ENCODE measurements at regions not wholly inside any gene's neighbourhood (a gene's known extent, or its start where the extent isn't known, plus 50 kb on each side); places are given as distances from the start of the nearest gene placed in this dataset.

DNA sequence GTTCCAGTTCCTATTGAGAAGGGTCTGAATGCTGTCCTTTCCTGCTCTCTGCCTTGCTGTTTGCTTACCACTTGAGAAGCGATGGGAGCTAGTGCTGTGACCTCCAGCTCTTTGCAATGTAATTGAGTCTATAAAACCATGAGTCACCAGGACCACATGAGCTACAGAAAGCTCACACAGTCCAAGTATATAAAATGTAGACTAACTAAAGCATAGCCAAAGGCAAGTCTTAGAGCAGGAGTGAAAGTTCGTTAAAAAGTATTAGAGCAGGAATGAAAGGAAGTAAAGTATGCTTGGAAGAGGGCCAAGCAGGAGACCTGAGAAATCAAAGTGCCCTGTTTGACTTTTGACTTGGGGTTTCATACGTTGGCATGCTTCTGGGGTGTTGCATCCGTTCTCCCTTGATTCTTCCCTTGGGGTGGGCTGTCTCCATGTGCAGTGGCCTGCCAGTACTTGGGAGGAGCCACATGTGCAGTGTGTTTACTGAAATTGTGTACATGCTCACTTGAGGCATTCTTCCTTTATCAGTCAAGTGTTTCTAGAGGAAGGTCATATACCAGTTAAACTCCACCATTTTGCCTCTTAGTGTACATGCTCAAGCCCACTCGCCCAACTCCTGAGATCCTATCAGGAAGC is 71.3 kb upstream of the KIT start:
- H3K4me1 ChIP-seq (ENCODE audit: control insufficient read depth in 1 of 2, extremely low read depth in 1 of 2, insufficient read depth in 2 of 2, low read length in 2 of 2): no peaks in the 10 kb centered on the region
- Mint-ChIP-seq H3K36me3 (no peaks in the 10 kb centered on the region), H3K4me1 (no peaks in the 10 kb centered on the region), H3K27me3 (peaks cover 4 to 5% of the 10 kb centered on the region in 2 donors), H3K27ac (no peak overlapping the region), H3K4me3 (no peak overlapping the region), H3K9me3 (no peaks in the 10 kb centered on the region)
- H3K27me3 ChIP-seq (replicated peaks in 1 of 2; ENCODE audit: control insufficient read depth in 2 of 2, extremely low read depth in 1 of 2, insufficient read depth in 2 of 2, low read length in 1 of 2): no peaks in the 10 kb centered on the region
- H3K9me3 ChIP-seq: no peaks in the 10 kb centered on the region
- POLR2A ChIA-PET: no interaction called here
- 71% methylated on average over 1 of the region's 5 CpGs for WGBS (ENCODE audit: insufficient coverage)
- ATAC-seq (replicated peaks in 1 of 4) (no peak), DNase-seq (no peak)
- no peak overlapping the region for H3K4me3 ChIP-seq (ENCODE audit: control insufficient read depth in 1 of 2, extremely low read depth in 1 of 2, low read length in 1 of 2)
- H3K36me3 ChIP-seq (ENCODE audit: control insufficient read depth in 2 of 2, extremely low read depth in 1 of 2, insufficient read depth in 1 of 2, low read length in 1 of 2): no peaks in the 10 kb centered on the region
- no peak overlapping the region for H3K27ac ChIP-seq (ENCODE audit: low read length)
- CTCF ChIA-PET: no interaction called here

DNA sequence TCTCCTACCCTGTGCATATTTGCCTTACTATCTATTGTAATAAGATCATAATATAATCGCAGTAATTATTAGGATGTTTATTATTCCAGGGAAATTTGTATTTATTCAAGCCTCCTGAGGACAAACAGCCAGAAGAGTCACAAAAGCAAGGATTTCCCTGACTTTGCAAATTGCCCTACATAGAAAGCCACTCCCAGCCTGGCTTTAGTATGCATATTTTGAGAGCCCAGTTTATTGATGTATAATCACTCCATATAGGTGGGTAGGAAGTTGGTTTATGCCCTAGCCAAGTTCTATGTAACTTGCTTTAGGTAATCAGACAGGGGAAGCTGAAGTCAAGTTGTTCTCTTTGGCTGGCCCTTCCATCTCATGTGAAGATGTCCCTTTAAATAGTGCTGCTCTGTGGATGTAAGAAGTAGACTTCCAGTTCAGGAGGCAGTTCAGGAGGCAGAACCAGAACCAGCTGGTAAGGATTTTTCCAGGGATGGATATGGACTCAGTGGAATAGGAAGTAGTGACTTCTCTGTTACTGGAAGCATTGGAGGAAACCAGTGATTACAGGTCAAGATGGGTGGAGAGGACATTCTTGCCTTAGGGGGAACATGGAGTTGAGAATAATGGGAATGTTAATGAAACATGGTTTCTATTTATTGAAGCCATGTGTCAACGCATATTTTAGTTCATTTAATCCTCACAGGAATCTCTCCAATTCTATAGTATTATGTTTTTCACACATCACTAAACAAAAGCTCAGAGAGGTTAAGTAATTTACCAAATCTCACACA is 70.5 kb upstream of the KIT start:
- H3K27ac Mint-ChIP-seq: no peak overlapping the region
- Histone ChIP-seq H3K9me3 (no peaks in the 10 kb centered on the region), H3K27ac (ENCODE audit: low read length) (no peak overlapping the region), H3K36me3 (ENCODE audit: control insufficient read depth in 2 of 2, extremely low read depth in 1 of 2, insufficient read depth in 1 of 2, low read length in 1 of 2) (no peaks in the 10 kb centered on the region), H3K27me3 (replicated peaks in 1 of 2; ENCODE audit: control insufficient read depth in 2 of 2, extremely low read depth in 1 of 2, insufficient read depth in 2 of 2, low read length in 1 of 2) (no peaks in the 10 kb centered on the region), H3K4me1 (ENCODE audit: control insufficient read depth in 1 of 2, extremely low read depth in 1 of 2, insufficient read depth in 2 of 2, low read length in 2 of 2) (no peaks in the 10 kb centered on the region), H3K4me3 (ENCODE audit: control insufficient read depth in 1 of 2, extremely low read depth in 1 of 2, low read length in 1 of 2) (no peak overlapping the region)
- ATAC-seq (replicated peaks in 1 of 4) (no peak), DNase-seq (no peak)
- H3K9me3 Mint-ChIP-seq: no peaks in the 10 kb centered on the region
- no peaks in the 10 kb centered on the region for H3K36me3 Mint-ChIP-seq
- H3K4me1 Mint-ChIP-seq: no peaks in the 10 kb centered on the region
- CTCF ChIA-PET: no interaction called here
- H3K27me3 Mint-ChIP-seq: peaks cover 4 to 5% of the 10 kb centered on the region in 2 donors
- WGBS (ENCODE audit: insufficient coverage): no CpG with 5 or more reads among the region's 2 CpGs
- POLR2A ChIA-PET: no interaction called here
- no peak overlapping the region for H3K4me3 Mint-ChIP-seq

- Histone ChIP-seq H3K27ac (ENCODE audit: low read length) (no peak overlapping the region), H3K9me3 (no peaks in the 10 kb centered on the region), H3K4me3 (ENCODE audit: control insufficient read depth in 1 of 2, extremely low read depth in 1 of 2, low read length in 1 of 2) (no peak overlapping the region), H3K36me3 (ENCODE audit: control insufficient read depth in 2 of 2, extremely low read depth in 1 of 2, insufficient read depth in 1 of 2, low read length in 1 of 2) (no peaks in the 10 kb centered on the region), H3K27me3 (replicated peaks in 1 of 2; ENCODE audit: control insufficient read depth in 2 of 2, extremely low read depth in 1 of 2, insufficient read depth in 2 of 2, low read length in 1 of 2) (no peaks in the 10 kb centered on the region), H3K4me1 (ENCODE audit: control insufficient read depth in 1 of 2, extremely low read depth in 1 of 2, insufficient read depth in 2 of 2, low read length in 2 of 2) (no peaks in the 10 kb centered on the region)
- Mint-ChIP-seq H3K4me3 (no peak overlapping the region), H3K9me3 (no peaks in the 10 kb centered on the region), H3K36me3 (no peaks in the 10 kb centered on the region), H3K4me1 (no peaks in the 10 kb centered on the region), H3K27me3 (peaks cover 4 to 5% of the 10 kb centered on the region in 2 donors), H3K27ac (no peak overlapping the region)
- POLR2A ChIA-PET: no interaction called here
- 88% methylated on average over 1 of the region's 4 CpGs for WGBS (ENCODE audit: insufficient coverage)
- no peak for ATAC-seq (replicated peaks in 1 of 4)
- CTCF ChIA-PET: no interaction called here
- no peak for DNase-seq
Measured at GRCh38 chr4:54588404-54588803, 69.4 kb upstream of the KIT start.

- H3K4me3 Mint-ChIP-seq: no peak overlapping the region
- H3K27ac ChIP-seq (ENCODE audit: low read length): no peak overlapping the region
- H3K27me3 ChIP-seq (replicated peaks in 1 of 2; ENCODE audit: control insufficient read depth in 2 of 2, extremely low read depth in 1 of 2, insufficient read depth in 2 of 2, low read length in 1 of 2): no peaks in the 10 kb centered on the region
- POLR2A ChIA-PET: no interaction called here
- CTCF ChIA-PET: no interaction called here
- no CpG with 5 or more reads among the region's 2 CpGs for WGBS (ENCODE audit: insufficient coverage)
- H3K27ac Mint-ChIP-seq: no peak overlapping the region
- H3K36me3 ChIP-seq (ENCODE audit: control insufficient read depth in 2 of 2, extremely low read depth in 1 of 2, insufficient read depth in 1 of 2, low read length in 1 of 2): no peaks in the 10 kb centered on the region
- ATAC-seq (replicated peaks in 1 of 4) (no peak), DNase-seq (no peak)
- H3K9me3 Mint-ChIP-seq: peaks cover 0 to 4% (median 4%) of the 10 kb centered on the region in 3 donors
- no peaks in the 10 kb centered on the region for H3K9me3 ChIP-seq
- no peaks in the 10 kb centered on the region for H3K4me1 Mint-ChIP-seq
- H3K27me3 Mint-ChIP-seq: peaks cover 5 to 7% of the 10 kb centered on the region in 2 donors
- no peak overlapping the region for H3K4me3 ChIP-seq (ENCODE audit: control insufficient read depth in 1 of 2, extremely low read depth in 1 of 2, low read length in 1 of 2)
- no peaks in the 10 kb centered on the region for H3K36me3 Mint-ChIP-seq
- H3K4me1 ChIP-seq (ENCODE audit: control insufficient read depth in 1 of 2, extremely low read depth in 1 of 2, insufficient read depth in 2 of 2, low read length in 2 of 2): no peaks in the 10 kb centered on the region
Measured at GRCh38 chr4:54589586-54589985, 68.2 kb upstream of the KIT start.

DNA sequence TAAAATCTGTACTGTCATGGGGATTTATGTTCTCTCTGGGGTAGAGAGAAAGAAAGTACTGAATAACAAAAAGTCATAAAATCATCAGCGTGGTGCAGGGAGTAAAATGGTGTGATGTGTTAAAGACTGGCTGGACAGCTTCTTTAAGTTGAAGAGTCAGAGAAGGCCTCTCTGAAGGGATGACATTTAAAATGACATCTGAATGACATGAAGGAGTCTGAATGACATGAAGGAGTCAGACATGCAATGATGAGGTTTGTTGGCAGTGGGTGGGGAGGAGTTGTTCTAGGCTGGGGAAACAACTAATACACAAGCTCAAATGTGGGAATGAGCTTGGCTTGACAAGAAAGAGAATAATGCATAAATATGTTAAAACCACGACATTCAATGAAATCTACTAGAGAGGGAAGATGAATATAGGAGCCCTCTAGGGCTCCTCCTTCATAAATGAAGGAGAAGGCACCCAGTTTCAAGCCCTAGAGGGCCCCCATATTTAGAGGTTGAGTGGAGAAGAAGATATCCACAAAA is 63.9 kb upstream of the KIT start:
- CTCF ChIA-PET: interaction anchor here in 1 of 2 donors (0.6 kb wide), 1 partner anchor 421 kb away, joined by 3 read pairs; no protein-coding TSS in a partner anchor
- H3K27ac Mint-ChIP-seq: no peak overlapping the region
- ATAC-seq (replicated peaks in 1 of 4): no peak

DNA sequence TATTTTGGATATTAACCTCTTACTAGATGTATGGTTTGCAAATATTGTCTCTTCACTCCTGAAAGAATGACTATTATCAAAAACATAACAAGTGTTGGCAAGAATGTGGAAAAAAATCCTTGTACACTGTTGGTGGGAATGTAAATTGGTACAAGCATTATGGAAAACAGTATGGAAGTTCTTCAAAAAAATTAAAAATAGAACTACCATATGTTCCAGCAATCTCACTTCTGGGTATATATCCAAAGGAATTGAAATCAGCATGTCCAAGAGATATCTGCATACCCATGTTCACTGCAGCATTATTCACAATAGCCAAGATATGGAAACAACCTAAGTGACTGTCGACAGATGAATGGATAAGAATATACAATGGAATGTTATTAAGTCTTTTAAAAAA is 61.6 kb upstream of the KIT start:
- ChIA-PET CTCF (no interaction called here), POLR2A (no interaction called here)
- H3K27ac ChIP-seq (ENCODE audit: low read length): no peak overlapping the region
- DNase-seq (no peak), ATAC-seq (replicated peaks in 1 of 4) (no peak)
- H3K4me1 Mint-ChIP-seq: no peaks in the 10 kb centered on the region
- H3K27me3 Mint-ChIP-seq: peaks cover under 1 to 7% of the 10 kb centered on the region in 2 donors
- no CpG with 5 or more reads among the region's 1 CpG for WGBS (ENCODE audit: insufficient coverage)
- no peaks in the 10 kb centered on the region for H3K36me3 ChIP-seq (ENCODE audit: control insufficient read depth in 2 of 2, extremely low read depth in 1 of 2, insufficient read depth in 1 of 2, low read length in 1 of 2)
- peaks cover 0 to 4% (median 4%) of the 10 kb centered on the region in 3 donors for H3K9me3 Mint-ChIP-seq
- no peak overlapping the region for H3K4me3 ChIP-seq (ENCODE audit: control insufficient read depth in 1 of 2, extremely low read depth in 1 of 2, low read length in 1 of 2)
- no peaks in the 10 kb centered on the region for H3K9me3 ChIP-seq
- no peak overlapping the region for H3K4me3 Mint-ChIP-seq
- H3K27ac Mint-ChIP-seq: no peak overlapping the region
- no peaks in the 10 kb centered on the region for H3K36me3 Mint-ChIP-seq
- no peaks in the 10 kb centered on the region for H3K27me3 ChIP-seq (replicated peaks in 1 of 2; ENCODE audit: control insufficient read depth in 2 of 2, extremely low read depth in 1 of 2, insufficient read depth in 2 of 2, low read length in 1 of 2)
- H3K4me1 ChIP-seq (ENCODE audit: control insufficient read depth in 1 of 2, extremely low read depth in 1 of 2, insufficient read depth in 2 of 2, low read length in 2 of 2): no peaks in the 10 kb centered on the region

More for the DNA sequence above, 63.9 kb upstream of the KIT start:
- Histone ChIP-seq H3K9me3 (no peaks in the 10 kb centered on the region), H3K4me3 (ENCODE audit: control insufficient read depth in 1 of 2, extremely low read depth in 1 of 2, low read length in 1 of 2) (no peak overlapping the region), H3K27me3 (replicated peaks in 1 of 2; ENCODE audit: control insufficient read depth in 2 of 2, extremely low read depth in 1 of 2, insufficient read depth in 2 of 2, low read length in 1 of 2) (no peaks in the 10 kb centered on the region), H3K36me3 (ENCODE audit: control insufficient read depth in 2 of 2, extremely low read depth in 1 of 2, insufficient read depth in 1 of 2, low read length in 1 of 2) (no peaks in the 10 kb centered on the region), H3K4me1 (ENCODE audit: control insufficient read depth in 1 of 2, extremely low read depth in 1 of 2, insufficient read depth in 2 of 2, low read length in 2 of 2) (no peaks in the 10 kb centered on the region), H3K27ac (ENCODE audit: low read length) (no peak overlapping the region)
- Mint-ChIP-seq H3K9me3 (peaks cover 0 to 4% (median 4%) of the 10 kb centered on the region in 3 donors), H3K4me1 (no peaks in the 10 kb centered on the region), H3K27me3 (peaks cover 5 to 7% of the 10 kb centered on the region in 2 donors), H3K36me3 (no peaks in the 10 kb centered on the region), H3K4me3 (no peak overlapping the region)
- POLR2A ChIA-PET: no interaction called here
- 82% methylated on average over 1 of the region's 2 CpGs for WGBS (ENCODE audit: insufficient coverage)
- no peak for DNase-seq
